C4-2B (cell line): ENCODE measurements at regions not wholly inside any gene's neighbourhood (a gene's known extent, or its start where the extent isn't known, plus 50 kb on each side); places are given as distances from the start of the nearest gene placed in this dataset.

Experiments
- ZFX ChIP-seq: fragments of 450-650 bp; IDR thresholded peaks from 2 replicates; pipeline ENCODE4 v1.6.1; 2017
- TF ChIP-seq, protein P1 (sequence below): fragments of 450-650 bp; conservative IDR thresholded peaks from 2 replicates; pipeline ENCODE4 v1.5.1; 2017; ENCODE audit warnings: mild to moderate bottlenecking

DNA sequence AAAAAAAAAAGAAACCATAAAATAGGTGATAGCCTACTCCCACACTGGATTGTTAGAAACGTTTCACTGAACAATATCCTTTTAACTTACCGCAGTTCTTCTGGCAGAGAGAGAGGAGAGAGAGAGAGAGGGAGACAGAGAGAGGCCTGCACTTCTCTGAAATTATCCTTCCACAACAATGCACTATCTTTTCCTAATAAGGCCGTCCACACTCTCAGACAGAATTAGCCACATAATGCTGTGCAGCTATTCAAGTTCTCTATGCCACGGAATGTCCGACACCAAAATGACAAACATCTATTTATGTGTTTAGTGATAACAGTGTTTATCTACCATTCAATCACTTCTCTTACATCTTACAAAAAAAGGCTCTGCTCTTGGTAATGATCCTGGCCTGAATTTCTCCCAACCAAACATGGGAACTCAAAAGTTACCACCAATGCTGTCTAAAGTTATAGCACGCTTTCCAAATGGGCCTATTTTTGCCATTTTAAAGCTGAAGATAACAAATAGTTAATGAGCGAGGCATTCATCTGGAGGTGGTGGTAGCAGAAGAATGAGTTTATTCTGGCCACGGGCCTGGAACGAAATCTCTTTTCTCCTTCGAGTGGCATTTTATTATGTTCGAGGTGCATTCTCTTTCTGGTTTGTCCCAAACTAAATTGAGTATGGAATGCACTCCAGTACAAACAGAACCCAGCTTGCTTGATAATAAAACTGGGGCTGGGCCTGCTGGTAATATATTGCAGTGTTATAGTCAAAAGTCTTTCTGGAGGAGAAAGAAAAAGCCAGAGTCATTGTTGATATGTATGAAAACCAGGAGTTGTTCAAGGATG is 160.2 kb upstream of the SVIL start:
- TF ChIP-seq, protein P1, sequence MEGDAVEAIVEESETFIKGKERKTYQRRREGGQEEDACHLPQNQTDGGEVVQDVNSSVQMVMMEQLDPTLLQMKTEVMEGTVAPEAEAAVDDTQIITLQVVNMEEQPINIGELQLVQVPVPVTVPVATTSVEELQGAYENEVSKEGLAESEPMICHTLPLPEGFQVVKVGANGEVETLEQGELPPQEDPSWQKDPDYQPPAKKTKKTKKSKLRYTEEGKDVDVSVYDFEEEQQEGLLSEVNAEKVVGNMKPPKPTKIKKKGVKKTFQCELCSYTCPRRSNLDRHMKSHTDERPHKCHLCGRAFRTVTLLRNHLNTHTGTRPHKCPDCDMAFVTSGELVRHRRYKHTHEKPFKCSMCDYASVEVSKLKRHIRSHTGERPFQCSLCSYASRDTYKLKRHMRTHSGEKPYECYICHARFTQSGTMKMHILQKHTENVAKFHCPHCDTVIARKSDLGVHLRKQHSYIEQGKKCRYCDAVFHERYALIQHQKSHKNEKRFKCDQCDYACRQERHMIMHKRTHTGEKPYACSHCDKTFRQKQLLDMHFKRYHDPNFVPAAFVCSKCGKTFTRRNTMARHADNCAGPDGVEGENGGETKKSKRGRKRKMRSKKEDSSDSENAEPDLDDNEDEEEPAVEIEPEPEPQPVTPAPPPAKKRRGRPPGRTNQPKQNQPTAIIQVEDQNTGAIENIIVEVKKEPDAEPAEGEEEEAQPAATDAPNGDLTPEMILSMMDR, result no peak
- no peak for TF ChIP-seq ZFX
